Chondrocyte (in vitro differentiated cells): ENCODE measurements at regions not wholly inside any gene's neighbourhood (a gene's known extent, or its start where the extent isn't known, plus 50 kb on each side); places are given as distances from the start of the nearest gene placed in this dataset.

Experiments
- DNase-seq: peaks from one replicate; pipeline ENCODE4 v3.0.0; 2021; ENCODE audit warnings: mixed read lengths, low spot score
- H3K27ac Mint-ChIP-seq: one replicate; pipeline ENCODE4 v1.8.0; 2021; ENCODE audit warnings: mild to moderate bottlenecking, moderate library complexity, mixed read lengths; ENCODE audit not compliant: unreplicated experiment
- H3K27me3 Mint-ChIP-seq: 2 replicates; pipeline ENCODE4 v1.8.0; 2021; ENCODE audit warnings: low read depth, mixed read lengths
- H3K36me3 Mint-ChIP-seq: 2 replicates; pipeline ENCODE4 v1.8.0; 2021; ENCODE audit warnings: low read depth, mixed read lengths
- H3K4me1 Mint-ChIP-seq: 2 replicates; pipeline ENCODE4 v1.8.0; 2021; ENCODE audit warnings: low read depth, mild to moderate bottlenecking, mixed read lengths
- H3K4me3 Mint-ChIP-seq: one replicate; pipeline ENCODE4 v1.8.0; 2021; ENCODE audit warnings: mild to moderate bottlenecking, moderate library complexity, mixed read lengths; ENCODE audit not compliant: unreplicated experiment
- H3K9me3 Mint-ChIP-seq: 2 replicates; pipeline ENCODE4 v1.8.0; 2021; ENCODE audit warnings: low read depth, mixed read lengths
- TF ChIP-seq, protein P1 (sequence below): fragments of 200-600 bp; sonication (generic); IDR thresholded peaks from 2 replicates; pipeline ENCODE4 v1.5.0; 2021; ENCODE audit warnings: antibody characterized with exemption, mild to moderate bottlenecking, moderate library complexity

DNA sequence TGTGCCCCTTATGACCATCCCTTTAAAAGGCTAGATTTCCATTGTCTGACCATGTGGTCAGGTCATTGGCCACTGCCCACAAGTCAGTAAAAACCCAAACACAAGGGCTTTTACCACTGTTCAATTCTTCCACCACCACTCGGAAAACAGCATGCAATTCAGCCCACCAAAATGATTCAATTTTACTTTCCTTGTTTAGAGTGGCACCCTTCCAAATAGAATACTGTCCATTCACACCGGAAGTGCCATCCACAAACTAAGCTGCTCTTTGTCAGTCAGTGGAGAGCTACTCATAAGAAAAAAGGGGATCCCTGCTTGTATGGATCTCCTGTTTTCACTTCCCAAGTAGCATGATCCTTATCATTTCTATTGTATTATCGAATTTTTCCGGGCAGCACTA is 350.7 kb upstream of the MBL2 start:
- H3K36me3 Mint-ChIP-seq, result no peaks in the 10 kb centered on the region
- peaks cover 12% of the 10 kb centered on the region for H3K4me1 Mint-ChIP-seq
- no peaks in the 10 kb centered on the region for H3K27me3 Mint-ChIP-seq
- no peaks in the 10 kb centered on the region for H3K9me3 Mint-ChIP-seq
- TF ChIP-seq, protein P1, sequence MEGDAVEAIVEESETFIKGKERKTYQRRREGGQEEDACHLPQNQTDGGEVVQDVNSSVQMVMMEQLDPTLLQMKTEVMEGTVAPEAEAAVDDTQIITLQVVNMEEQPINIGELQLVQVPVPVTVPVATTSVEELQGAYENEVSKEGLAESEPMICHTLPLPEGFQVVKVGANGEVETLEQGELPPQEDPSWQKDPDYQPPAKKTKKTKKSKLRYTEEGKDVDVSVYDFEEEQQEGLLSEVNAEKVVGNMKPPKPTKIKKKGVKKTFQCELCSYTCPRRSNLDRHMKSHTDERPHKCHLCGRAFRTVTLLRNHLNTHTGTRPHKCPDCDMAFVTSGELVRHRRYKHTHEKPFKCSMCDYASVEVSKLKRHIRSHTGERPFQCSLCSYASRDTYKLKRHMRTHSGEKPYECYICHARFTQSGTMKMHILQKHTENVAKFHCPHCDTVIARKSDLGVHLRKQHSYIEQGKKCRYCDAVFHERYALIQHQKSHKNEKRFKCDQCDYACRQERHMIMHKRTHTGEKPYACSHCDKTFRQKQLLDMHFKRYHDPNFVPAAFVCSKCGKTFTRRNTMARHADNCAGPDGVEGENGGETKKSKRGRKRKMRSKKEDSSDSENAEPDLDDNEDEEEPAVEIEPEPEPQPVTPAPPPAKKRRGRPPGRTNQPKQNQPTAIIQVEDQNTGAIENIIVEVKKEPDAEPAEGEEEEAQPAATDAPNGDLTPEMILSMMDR, result no peak
- H3K4me3 Mint-ChIP-seq, result no peak overlapping the region
- DNase-seq, result no peak
- H3K27ac Mint-ChIP-seq, result no peak overlapping the region

DNA sequence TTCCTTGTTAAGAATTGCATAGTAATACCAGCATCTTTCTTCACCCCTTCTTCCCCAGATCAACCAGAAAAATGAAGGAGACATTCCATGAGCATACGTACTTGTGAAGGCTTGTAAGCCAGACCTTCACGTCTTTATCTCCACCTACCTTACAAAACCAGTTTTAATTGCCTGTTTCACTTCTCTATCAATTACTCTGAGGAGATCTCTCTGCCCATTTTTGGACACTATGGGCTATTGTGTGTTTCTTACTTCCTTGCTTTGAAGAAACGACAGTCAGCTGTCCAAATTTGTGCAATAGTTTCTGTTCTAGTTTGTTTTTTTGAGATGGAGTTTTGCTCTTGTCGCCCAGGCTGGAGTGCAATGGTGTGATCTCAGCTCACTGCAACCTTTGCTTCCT is 349.7 kb upstream of the MBL2 start:
- no peaks in the 10 kb centered on the region for H3K27me3 Mint-ChIP-seq
- H3K36me3 Mint-ChIP-seq, result no peaks in the 10 kb centered on the region
- no peak overlapping the region for H3K4me3 Mint-ChIP-seq
- peaks cover 12% of the 10 kb centered on the region for H3K4me1 Mint-ChIP-seq
- H3K27ac Mint-ChIP-seq, result no peak overlapping the region
- DNase-seq, result no peak
- TF ChIP-seq, protein P1, result no peak
- peaks cover under 1% of the 10 kb centered on the region for H3K9me3 Mint-ChIP-seq

DNA sequence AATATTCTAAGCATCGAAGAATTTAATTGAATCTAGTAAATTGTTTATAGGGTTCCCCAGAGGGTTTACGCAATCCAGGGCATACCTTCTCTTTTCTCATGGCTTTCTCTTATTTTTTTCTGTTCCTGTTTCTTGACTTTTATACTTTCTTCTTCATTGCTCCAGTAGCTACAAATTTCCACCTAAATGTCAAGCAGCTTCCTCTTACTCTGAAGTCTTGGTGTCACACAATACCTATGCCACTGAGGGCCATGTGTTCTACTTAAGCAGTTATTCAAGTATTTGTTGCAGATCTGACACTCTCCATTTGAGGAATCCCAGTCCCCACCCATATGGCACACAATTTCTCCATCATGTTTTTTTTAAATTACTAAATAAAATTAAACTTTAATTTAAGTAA is 343.1 kb upstream of the MBL2 start:
- H3K9me3 Mint-ChIP-seq, result peaks cover 17% of the 10 kb centered on the region
- no peaks in the 10 kb centered on the region for H3K27me3 Mint-ChIP-seq
- peaks cover 8% of the 10 kb centered on the region for H3K4me1 Mint-ChIP-seq
- no peak overlapping the region for H3K4me3 Mint-ChIP-seq
- H3K27ac Mint-ChIP-seq, result no peak overlapping the region
- no peak for DNase-seq
- H3K36me3 Mint-ChIP-seq, result peaks cover 1% of the 10 kb centered on the region
- TF ChIP-seq, protein P1, result no peak

DNA sequence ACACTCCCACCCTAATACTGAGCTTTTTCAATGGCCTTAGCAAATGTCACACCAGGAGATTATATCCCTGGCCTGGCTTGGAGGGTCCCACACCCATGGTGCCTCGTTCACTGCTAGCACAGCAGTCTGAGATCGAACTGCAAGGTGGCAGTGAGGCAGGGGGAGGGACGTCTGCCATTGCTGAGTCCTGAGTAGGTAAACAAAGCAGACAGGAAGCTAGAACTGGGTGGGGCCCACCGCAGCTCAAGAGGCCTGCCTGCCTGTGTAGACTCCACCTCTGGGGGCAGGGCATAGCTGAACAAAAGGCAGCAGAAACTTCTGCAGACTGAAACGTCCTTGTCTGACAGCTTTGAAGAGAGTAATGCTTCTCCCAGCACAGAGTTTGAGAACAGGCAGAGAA is 338.9 kb upstream of the MBL2 start:
- Mint-ChIP-seq H3K9me3 (peaks cover 13% of the 10 kb centered on the region), H3K27ac (no peak overlapping the region), H3K36me3 (peaks cover 1% of the 10 kb centered on the region), H3K27me3 (peaks cover 3% of the 10 kb centered on the region), H3K4me1 (no peaks in the 10 kb centered on the region), H3K4me3 (no peak overlapping the region)
- DNase-seq, result no peak
- TF ChIP-seq, protein P1, result no peak

DNA sequence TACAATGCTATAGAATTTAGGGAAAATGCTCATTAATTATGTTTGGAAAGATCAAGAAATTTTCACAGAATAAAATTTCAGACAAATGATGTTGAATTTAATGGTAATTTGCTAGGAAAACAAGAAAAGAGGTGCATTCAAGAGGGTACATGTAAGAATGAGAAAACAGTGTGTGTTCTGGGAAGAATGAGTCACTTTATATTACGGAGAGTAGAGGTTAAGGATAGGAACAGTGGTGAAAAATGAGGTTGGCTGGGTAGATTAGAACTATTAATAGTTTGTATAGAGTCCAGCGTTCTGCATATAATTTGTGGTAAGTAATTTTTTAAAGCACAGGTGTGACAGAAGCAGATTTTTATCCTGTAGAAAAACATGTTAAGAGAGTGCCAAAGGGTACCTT is 336.7 kb upstream of the MBL2 start:
- peaks cover 6% of the 10 kb centered on the region for H3K9me3 Mint-ChIP-seq
- H3K27me3 Mint-ChIP-seq, result peaks cover 5% of the 10 kb centered on the region
- no peak overlapping the region for H3K4me3 Mint-ChIP-seq
- H3K4me1 Mint-ChIP-seq, result no peaks in the 10 kb centered on the region
- peaks cover 1% of the 10 kb centered on the region for H3K36me3 Mint-ChIP-seq
- no peak overlapping the region for H3K27ac Mint-ChIP-seq
- TF ChIP-seq, protein P1, result no peak
- DNase-seq, result no peak
